Transverse colon (tissue), 4 donors: ENCODE measurements at regions not wholly inside any gene's neighbourhood (a gene's known extent, or its start where the extent isn't known, plus 50 kb on each side); places are given as distances from the start of the nearest gene placed in this dataset.

Experiments
- DNase-seq: peaks from one replicate; pipeline ENCODE4 v3.0.0-alpha.2; 2019
- H3K27ac ChIP-seq, 4 donors: fragments of 200-600 bp; sonication (generic); 2 replicates each; pipeline ENCODE4 v1.5.1; 2016 to 2018; ENCODE audit warnings: inconsistent platforms in 4 of 4
- H3K27me3 ChIP-seq: fragments of 200-600 bp; sonication (generic); 2 replicates; pipeline ENCODE4 v1.5.1; 2017; ENCODE audit warnings: inconsistent platforms
- H3K36me3 ChIP-seq, 4 donors: fragments of 200-600 bp; sonication (generic); 2 replicates each; pipeline ENCODE4 v1.5.1; 2017 to 2019; ENCODE audit warnings: inconsistent platforms in 4 of 4
- H3K4me1 ChIP-seq, 4 donors: fragments of 200-600 bp; sonication (generic); 2 replicates each; pipeline ENCODE4 v1.5.1; 2017 to 2020; ENCODE audit warnings: inconsistent platforms in 4 of 4
- H3K4me3 ChIP-seq, 4 donors: fragments of 200-600 bp; sonication (generic); 1 replicate in 1 of 4; 2 replicates in 3 of 4; pipeline versions ENCODE4 v1.5.1 to v1.6.1; 2017 to 2019; ENCODE audit warnings: inconsistent platforms in 4 of 4
- H3K9me3 ChIP-seq, 2 donors: fragments of 200-600 bp; sonication (generic); 2 replicates each; pipeline ENCODE4 v1.5.1; 2017 to 2019; ENCODE audit warnings: inconsistent platforms in 2 of 2
- EP300 ChIP-seq: sonication (generic); formaldehyde crosslinking; IDR thresholded peaks from one replicate; pipeline ENCODE4 v1.6.1; 2017; ENCODE audit warnings: antibody characterized with exemption, low read depth
- POLR2A ChIP-seq: fragments of 450-650 bp; IDR thresholded peaks from one replicate; pipeline ENCODE4 v1.6.1; 2016; ENCODE audit warnings: antibody characterized with exemption, mild to moderate bottlenecking, moderate library complexity
- POLR2AphosphoS5 ChIP-seq, 3 donors: sonication (generic); formaldehyde crosslinking; IDR thresholded peaks; one replicate each; pipeline ENCODE4 v1.6.1; 2016; ENCODE audit warnings: antibody characterized with exemption in 3 of 3
- WGBS, 2 donors: methylation state at CpG; one replicate each; pipeline ENCODE4 v1.1.5; 2018; ENCODE audit warnings: low coverage in 1 of 2; 5-methylcytosine and 5-hydroxymethylcytosine counted together
- in situ Hi-C, 4 donors: fragments of 200-750 bp; cut with MboI; loops; one replicate each; pipeline versions ENCODE4 v1.15.0 to v1.15.1; 2017; ENCODE audit warnings: low sequenced_read_pairs in 3 of 4, low pct_ligation_motif_present in 1 of 4, low pct_unique_long_range_greater_than_20kb in 1 of 4
- intact Hi-C: fragments of 100-400 bp; cut with DNase I; formaldehyde crosslinking; loops from one replicate; pipeline ENCODE4 v1.15.1; 2023; ENCODE audit warnings: low total_unique reads
- TF ChIP-seq, protein P1 (sequence below), 5 experiments: fragments of 200-600 bp in 3 of 5; fragments of 450-650 bp in 2 of 5; sonication (generic) in 3 of 5; IDR thresholded peaks; 1 replicate in 2 of 5; 2 replicates in 3 of 5; pipeline ENCODE4 v1.5.1; 2016 to 2017; ENCODE audit warnings: antibody characterized with exemption in 5 of 5, inconsistent platforms in 3 of 5, mild to moderate bottlenecking in 2 of 5, moderate library complexity in 1 of 5

DNA sequence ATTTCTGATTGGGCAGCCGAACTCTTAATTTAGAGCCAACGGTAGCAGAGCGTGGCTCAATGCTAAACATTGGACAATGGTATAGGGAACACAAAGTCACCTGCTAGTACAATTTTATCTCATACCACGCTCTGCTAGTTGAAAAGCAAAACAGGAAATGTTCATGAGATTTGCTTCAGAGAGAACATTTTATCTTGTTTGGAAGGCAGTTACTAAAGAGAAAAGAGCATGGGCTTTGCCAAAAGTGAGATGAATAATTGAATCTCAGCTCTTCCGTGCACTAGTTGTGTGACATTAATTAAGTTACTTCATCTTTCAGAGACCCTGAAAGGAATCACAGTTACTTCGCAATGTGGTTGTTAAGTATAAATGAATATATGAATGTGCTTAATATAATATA lies 161.5 kb upstream of the FAM13C start:
- intact Hi-C loops (no loop called here), in situ Hi-C loops (no loop called here)
- no peaks in the 10 kb centered on the region for H3K4me1 ChIP-seq
- no peaks in the 10 kb centered on the region for H3K36me3 ChIP-seq
- H3K27me3 ChIP-seq: no peaks in the 10 kb centered on the region
- WGBS, 2 donors: 75 to 89% methylated on average over 3 to 6 of the region's 6 CpGs
- H3K4me3 ChIP-seq: no peak overlapping the region
- no peak for DNase-seq
- H3K9me3 ChIP-seq: no peaks in the 10 kb centered on the region
- no peak for TF ChIP-seq POLR2A
- TF ChIP-seq POLR2AphosphoS5 (IDR thresholded peaks at IDR 0.05): no peak
- TF ChIP-seq, protein P1, sequence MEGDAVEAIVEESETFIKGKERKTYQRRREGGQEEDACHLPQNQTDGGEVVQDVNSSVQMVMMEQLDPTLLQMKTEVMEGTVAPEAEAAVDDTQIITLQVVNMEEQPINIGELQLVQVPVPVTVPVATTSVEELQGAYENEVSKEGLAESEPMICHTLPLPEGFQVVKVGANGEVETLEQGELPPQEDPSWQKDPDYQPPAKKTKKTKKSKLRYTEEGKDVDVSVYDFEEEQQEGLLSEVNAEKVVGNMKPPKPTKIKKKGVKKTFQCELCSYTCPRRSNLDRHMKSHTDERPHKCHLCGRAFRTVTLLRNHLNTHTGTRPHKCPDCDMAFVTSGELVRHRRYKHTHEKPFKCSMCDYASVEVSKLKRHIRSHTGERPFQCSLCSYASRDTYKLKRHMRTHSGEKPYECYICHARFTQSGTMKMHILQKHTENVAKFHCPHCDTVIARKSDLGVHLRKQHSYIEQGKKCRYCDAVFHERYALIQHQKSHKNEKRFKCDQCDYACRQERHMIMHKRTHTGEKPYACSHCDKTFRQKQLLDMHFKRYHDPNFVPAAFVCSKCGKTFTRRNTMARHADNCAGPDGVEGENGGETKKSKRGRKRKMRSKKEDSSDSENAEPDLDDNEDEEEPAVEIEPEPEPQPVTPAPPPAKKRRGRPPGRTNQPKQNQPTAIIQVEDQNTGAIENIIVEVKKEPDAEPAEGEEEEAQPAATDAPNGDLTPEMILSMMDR (IDR thresholded peaks at IDR 0.05): no peak
- no peak for TF ChIP-seq EP300
- peak overlapping the region in 2 of 4 donors; percentile 4 to 35 for H3K27ac ChIP-seq

DNA sequence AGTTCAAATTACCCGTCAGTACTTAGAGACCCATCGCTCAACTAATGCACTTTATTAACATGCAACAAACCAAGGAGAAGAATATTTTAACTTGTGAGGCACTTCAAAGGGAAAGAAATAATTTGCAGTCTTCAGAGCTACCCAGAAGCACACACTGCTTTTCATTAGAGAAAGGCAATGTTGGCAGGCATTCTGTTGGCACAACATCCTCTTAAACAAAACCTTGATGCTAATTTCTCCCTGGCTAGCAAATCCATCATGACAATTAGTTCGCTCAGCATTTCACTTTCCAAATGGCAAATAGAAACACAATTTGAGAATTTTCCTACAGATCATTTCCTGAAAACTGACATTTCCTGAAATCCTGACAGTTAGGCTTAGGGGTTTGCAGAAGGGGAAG lies 155.6 kb upstream of the FAM13C start:
- 66 to 68% methylated on average over 3 of the region's 3 CpGs for WGBS, 2 donors
- no peak for TF ChIP-seq POLR2AphosphoS5 (IDR thresholded peaks at IDR 0.05)
- TF ChIP-seq POLR2A: no peak
- TF ChIP-seq, protein P1 (IDR thresholded peaks at IDR 0.05): no peak
- no peak for TF ChIP-seq EP300
- H3K4me1 ChIP-seq: peaks cover 0 to 6% (median 0%) of the 10 kb centered on the region in 4 donors
- in situ Hi-C loops (no loop called here), intact Hi-C loops (no loop called here)
- peak overlapping the region in 1 of 4 donors; percentile 11 for H3K27ac ChIP-seq
- no peaks in the 10 kb centered on the region for H3K36me3 ChIP-seq
- no peaks in the 10 kb centered on the region for H3K27me3 ChIP-seq
- no peak for DNase-seq
- no peaks in the 10 kb centered on the region for H3K9me3 ChIP-seq
- no peak overlapping the region for H3K4me3 ChIP-seq

DNA sequence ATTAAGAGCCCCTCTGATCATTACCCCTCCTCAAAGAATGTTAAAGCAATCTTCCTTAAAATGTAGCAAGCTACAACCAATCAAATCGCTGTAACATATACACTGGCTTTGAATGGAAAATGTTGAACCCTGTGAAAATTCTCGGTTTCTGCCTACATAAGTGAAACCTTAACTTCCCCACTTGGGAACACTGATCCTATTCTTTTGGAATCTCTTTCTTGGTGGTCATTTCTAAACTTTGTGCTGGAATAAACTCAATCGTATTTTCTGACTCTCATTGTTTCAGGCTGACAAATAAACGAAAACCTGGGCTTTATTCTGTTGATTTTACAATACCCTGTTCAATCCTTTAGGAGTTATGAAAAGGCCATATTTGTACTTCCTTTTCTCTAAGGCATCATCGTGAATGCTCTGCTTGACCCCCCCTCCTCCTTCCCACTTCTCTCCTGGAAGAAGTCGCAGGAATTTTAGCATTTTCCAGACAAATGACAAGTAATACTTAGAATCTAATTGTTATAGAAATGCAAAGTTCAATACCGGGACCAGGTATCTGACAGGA lies 155.1 kb upstream of the FAM13C start:
- H3K4me1 ChIP-seq: peaks cover 0 to 6% (median 0%) of the 10 kb centered on the region in 4 donors
- no peaks in the 10 kb centered on the region for H3K27me3 ChIP-seq
- no peaks in the 10 kb centered on the region for H3K36me3 ChIP-seq
- 51 to 63% methylated on average over 7 of the region's 7 CpGs for WGBS, 2 donors
- no peak overlapping the region for H3K27ac ChIP-seq
- no peak overlapping the region for H3K4me3 ChIP-seq
- in situ Hi-C loops: no loop called here
- TF ChIP-seq POLR2AphosphoS5 (IDR thresholded peaks at IDR 0.05): no peak
- no peak for TF ChIP-seq EP300
- TF ChIP-seq, protein P1 (IDR thresholded peaks at IDR 0.05): no peak
- no peak for TF ChIP-seq POLR2A
- intact Hi-C loops: no loop called here
- DNase-seq: no peak
- H3K9me3 ChIP-seq: no peaks in the 10 kb centered on the region

DNA sequence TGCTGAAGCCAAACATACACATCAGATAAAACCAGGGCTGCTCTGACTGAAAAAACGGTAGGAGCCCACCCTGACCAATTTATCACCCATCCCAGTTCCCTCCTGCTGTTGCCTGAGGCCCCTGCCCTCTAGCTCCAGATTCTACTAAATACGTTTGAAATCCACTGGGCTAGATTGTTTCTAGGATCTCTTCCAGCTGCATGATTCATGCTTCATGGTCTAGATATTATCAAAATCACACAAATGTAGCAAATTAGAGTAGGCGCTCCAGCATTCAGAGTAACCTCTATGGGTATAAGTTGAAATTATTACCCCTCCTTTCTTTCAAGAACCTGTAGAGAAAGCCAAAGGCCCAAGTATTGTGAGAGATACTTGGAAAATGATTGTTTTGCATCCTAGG lies 151.2 kb upstream of the FAM13C start:
- no peak for DNase-seq
- Histone ChIP-seq H3K4me3 (no peak overlapping the region), H3K9me3 (no peaks in the 10 kb centered on the region), H3K4me1 (peaks cover 0 to 6% (median 0%) of the 10 kb centered on the region in 4 donors), H3K36me3 (no peaks in the 10 kb centered on the region), H3K27me3 (no peaks in the 10 kb centered on the region), H3K27ac (no peak overlapping the region)
- TF ChIP-seq, protein P1 (IDR thresholded peaks at IDR 0.05): no peak
- no peak for TF ChIP-seq POLR2A
- no peak for TF ChIP-seq POLR2AphosphoS5 (IDR thresholded peaks at IDR 0.05)
- no peak for TF ChIP-seq EP300
- in situ Hi-C loops (no loop called here), intact Hi-C loops (no loop called here)
- 59 to 66% methylated on average over 3 of the region's 3 CpGs for WGBS, 2 donors
